ENCODE measurements at regions not wholly inside any gene's neighbourhood (a gene's known extent, or its start where the extent isn't known, plus 50 kb on each side); places are given as distances from the start of the nearest gene placed in this dataset.

DNA sequence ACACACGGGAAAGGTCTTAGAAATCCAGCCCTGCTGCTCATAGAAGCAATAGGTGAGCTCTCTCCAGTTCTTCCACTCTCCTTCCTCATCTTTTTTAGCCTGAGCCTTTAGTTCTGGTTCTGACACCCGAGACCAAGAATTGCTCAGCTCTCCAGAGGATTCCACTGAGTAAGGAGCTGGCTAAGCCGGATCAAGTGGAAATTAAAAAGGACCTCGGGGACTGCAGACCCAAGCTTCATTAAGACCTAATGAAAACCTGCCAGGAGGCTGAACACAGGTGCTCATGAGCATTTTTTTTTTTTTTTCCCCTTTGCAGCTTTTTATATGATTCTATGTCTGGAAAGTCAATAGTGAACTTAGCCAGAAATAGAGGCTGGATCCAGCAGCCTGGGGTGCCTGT, 1176.0 kb upstream of the AUTS2 start:
- Histone ChIP-seq H3K27me3 (ENCODE audit: insufficient read depth, low read length, poor library complexity) (no peaks in the 10 kb centered on the region), H3K4me3 (ENCODE audit: low read depth in 1 of 2, low read length in 2 of 2) (no peak overlapping the region), H4K20me1 (ENCODE audit: insufficient read depth, low read length) (no peaks in the 10 kb centered on the region), H3K36me3 (ENCODE audit: insufficient read depth, low read length) (no peaks in the 10 kb centered on the region), H3K27ac (ENCODE audit: low read length) (no peak overlapping the region), H3K79me2 (ENCODE audit: insufficient read depth, low read length) (no peaks in the 10 kb centered on the region), H3K9ac (ENCODE audit: low read depth, low read length) (no peak overlapping the region), H3K4me1 (ENCODE audit: insufficient read depth, low read length) (no peaks in the 10 kb centered on the region), H3K4me2 (ENCODE audit: insufficient read depth, low read length) (no peak overlapping the region), H3K9me3 (ENCODE audit: insufficient read depth, low read length, severe bottlenecking) (no peaks in the 10 kb centered on the region), H2AFZ (ENCODE audit: low read depth, low read length) (no peak overlapping the region)
- TF ChIP-seq EZH2 (IDR thresholded peaks at IDR 0.05; ENCODE audit: borderline replicate concordance, low read depth, low read length, severe bottlenecking): no peak
- TF ChIP-seq, protein P1, sequence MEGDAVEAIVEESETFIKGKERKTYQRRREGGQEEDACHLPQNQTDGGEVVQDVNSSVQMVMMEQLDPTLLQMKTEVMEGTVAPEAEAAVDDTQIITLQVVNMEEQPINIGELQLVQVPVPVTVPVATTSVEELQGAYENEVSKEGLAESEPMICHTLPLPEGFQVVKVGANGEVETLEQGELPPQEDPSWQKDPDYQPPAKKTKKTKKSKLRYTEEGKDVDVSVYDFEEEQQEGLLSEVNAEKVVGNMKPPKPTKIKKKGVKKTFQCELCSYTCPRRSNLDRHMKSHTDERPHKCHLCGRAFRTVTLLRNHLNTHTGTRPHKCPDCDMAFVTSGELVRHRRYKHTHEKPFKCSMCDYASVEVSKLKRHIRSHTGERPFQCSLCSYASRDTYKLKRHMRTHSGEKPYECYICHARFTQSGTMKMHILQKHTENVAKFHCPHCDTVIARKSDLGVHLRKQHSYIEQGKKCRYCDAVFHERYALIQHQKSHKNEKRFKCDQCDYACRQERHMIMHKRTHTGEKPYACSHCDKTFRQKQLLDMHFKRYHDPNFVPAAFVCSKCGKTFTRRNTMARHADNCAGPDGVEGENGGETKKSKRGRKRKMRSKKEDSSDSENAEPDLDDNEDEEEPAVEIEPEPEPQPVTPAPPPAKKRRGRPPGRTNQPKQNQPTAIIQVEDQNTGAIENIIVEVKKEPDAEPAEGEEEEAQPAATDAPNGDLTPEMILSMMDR (IDR thresholded peaks at IDR 0.05; ENCODE audit: borderline replicate concordance, extremely low read depth, low read length, poor library complexity, severe bottlenecking): no peak
- DNase-seq: no peak
- no peak for ATAC-seq (ENCODE audit: insufficient read depth, low read depth)

- Histone ChIP-seq H3K36me3 (ENCODE audit: insufficient read depth, low read length) (no peaks in the 10 kb centered on the region), H3K79me2 (ENCODE audit: insufficient read depth, low read length) (no peaks in the 10 kb centered on the region), H3K9ac (ENCODE audit: low read depth, low read length) (no peak overlapping the region), H3K4me3 (ENCODE audit: low read depth in 1 of 2, low read length in 2 of 2) (no peak overlapping the region), H4K20me1 (ENCODE audit: insufficient read depth, low read length) (no peaks in the 10 kb centered on the region), H3K4me1 (ENCODE audit: insufficient read depth, low read length) (no peaks in the 10 kb centered on the region), H3K27ac (ENCODE audit: low read length) (no peak overlapping the region), H3K27me3 (ENCODE audit: insufficient read depth, low read length, poor library complexity) (no peaks in the 10 kb centered on the region), H3K9me3 (ENCODE audit: insufficient read depth, low read length, severe bottlenecking) (no peaks in the 10 kb centered on the region), H3K4me2 (ENCODE audit: insufficient read depth, low read length) (no peak overlapping the region), H2AFZ (ENCODE audit: low read depth, low read length) (no peak overlapping the region)
- TF ChIP-seq, protein P1 (IDR thresholded peaks at IDR 0.05; ENCODE audit: borderline replicate concordance, extremely low read depth, low read length, poor library complexity, severe bottlenecking): no peak
- TF ChIP-seq EZH2 (IDR thresholded peaks at IDR 0.05; ENCODE audit: borderline replicate concordance, low read depth, low read length, severe bottlenecking): no peak
- ATAC-seq (ENCODE audit: insufficient read depth, low read depth) (no peak), DNase-seq (no peak)
Measured at GRCh38 chr7:68423356-68423755, 1174.9 kb upstream of the AUTS2 start.

- Histone ChIP-seq H3K79me2 (ENCODE audit: insufficient read depth, low read length) (no peaks in the 10 kb centered on the region), H3K36me3 (ENCODE audit: insufficient read depth, low read length) (no peaks in the 10 kb centered on the region), H3K4me3 (ENCODE audit: low read depth in 1 of 2, low read length in 2 of 2) (no peak overlapping the region), H3K27ac (ENCODE audit: low read length) (no peak overlapping the region), H3K27me3 (ENCODE audit: insufficient read depth, low read length, poor library complexity) (no peaks in the 10 kb centered on the region), H3K4me1 (ENCODE audit: insufficient read depth, low read length) (no peaks in the 10 kb centered on the region), H3K9ac (ENCODE audit: low read depth, low read length) (no peak overlapping the region), H3K4me2 (ENCODE audit: insufficient read depth, low read length) (no peak overlapping the region), H3K9me3 (ENCODE audit: insufficient read depth, low read length, severe bottlenecking) (no peaks in the 10 kb centered on the region), H2AFZ (ENCODE audit: low read depth, low read length) (no peak overlapping the region), H4K20me1 (ENCODE audit: insufficient read depth, low read length) (no peaks in the 10 kb centered on the region)
- TF ChIP-seq EZH2 (IDR thresholded peaks at IDR 0.05; ENCODE audit: borderline replicate concordance, low read depth, low read length, severe bottlenecking): no peak
- TF ChIP-seq, protein P1 (IDR thresholded peaks at IDR 0.05; ENCODE audit: borderline replicate concordance, extremely low read depth, low read length, poor library complexity, severe bottlenecking): no peak
- ATAC-seq (ENCODE audit: insufficient read depth, low read depth) (no peak), DNase-seq (no peak)
Measured at GRCh38 chr7:68424658-68425297, 1173.5 kb upstream of the AUTS2 start.

All from DND-41 (cell line).